IPS DF 6.9 (cell line): ENCODE measurements at regions not wholly inside any gene's neighbourhood (a gene's known extent, or its start where the extent isn't known, plus 50 kb on each side); places are given as distances from the start of the nearest gene placed in this dataset.

Experiments
- DNase-seq: peaks from one replicate; pipeline ENCODE4 v3.0.0-alpha.2; 2013; ENCODE audit warnings: low read depth, low spot score
- H3K27ac ChIP-seq: one replicate; pipeline ENCODE4 v1.5.1; 2013; ENCODE audit warnings: low read length, control low read depth
- H3K27me3 ChIP-seq: 2 replicates; pipeline ENCODE4 v1.6.1; 2013; ENCODE audit warnings: mild to moderate bottlenecking, low read length; ENCODE audit not compliant: control insufficient read depth, insufficient read depth
- H3K36me3 ChIP-seq: 2 replicates; pipeline ENCODE4 v1.6.1; 2013; ENCODE audit warnings: low read length; ENCODE audit not compliant: control insufficient read depth, insufficient read depth
- H3K4me1 ChIP-seq: 2 replicates; pipeline ENCODE4 v1.6.1; 2013; ENCODE audit warnings: low read length; ENCODE audit not compliant: control insufficient read depth, insufficient read depth
- H3K4me3 ChIP-seq: 2 replicates; pipeline ENCODE4 v1.5.1; 2013; ENCODE audit warnings: mild to moderate bottlenecking, low read length
- H3K9me3 ChIP-seq: 2 replicates; pipeline ENCODE4 v1.6.1; 2013; ENCODE audit warnings: low read length, inconsistent platforms; ENCODE audit not compliant: control insufficient read depth, insufficient read depth
- WGBS: extraction: QIAGEN DNeasy Blood & Tissue Kit; methylation state at CpG from one replicate; pipeline ENCODE4 v1.1.7; 2013; ENCODE audit warnings: mixed read lengths, missing lambda C conversion rate; ENCODE audit not compliant: insufficient read length, insufficient coverage; 5-methylcytosine and 5-hydroxymethylcytosine counted together

GRCh38 chr22:34334893-34335292, 414.6 kb upstream of the LARGE1 start:
- Histone ChIP-seq H3K36me3 (no peaks in the 10 kb centered on the region), H3K9me3 (no peaks in the 10 kb centered on the region), H3K4me3 (no peak overlapping the region), H3K27me3 (no peaks in the 10 kb centered on the region), H3K4me1 (no peaks in the 10 kb centered on the region), H3K27ac (no peak overlapping the region)
- WGBS, result no CpG with 5 or more reads among the region's 5 CpGs
- no peak for DNase-seq

GRCh38 chr22:34344702-34345101, 424.4 kb upstream of the LARGE1 start:
- H3K4me1 ChIP-seq, result no peaks in the 10 kb centered on the region
- H3K27ac ChIP-seq, result no peak overlapping the region
- no peaks in the 10 kb centered on the region for H3K9me3 ChIP-seq
- no peak for DNase-seq
- no CpG with 5 or more reads among the region's 1 CpG for WGBS
- H3K4me3 ChIP-seq, result no peak overlapping the region
- H3K36me3 ChIP-seq, result no peaks in the 10 kb centered on the region
- H3K27me3 ChIP-seq, result no peaks in the 10 kb centered on the region

- Histone ChIP-seq H3K9me3 (no peaks in the 10 kb centered on the region), H3K27me3 (no peaks in the 10 kb centered on the region), H3K4me3 (no peak overlapping the region), H3K4me1 (no peaks in the 10 kb centered on the region), H3K27ac (no peak overlapping the region), H3K36me3 (no peaks in the 10 kb centered on the region)
- no CpG with 5 or more reads among the region's 12 CpGs for WGBS
- no peak for DNase-seq
Measured at GRCh38 chr22:34354071-34354817, 434.0 kb upstream of the LARGE1 start.

GRCh38 chr22:34356481-34356880, 436.2 kb upstream of the LARGE1 start:
- no peak for DNase-seq
- Histone ChIP-seq H3K36me3 (no peaks in the 10 kb centered on the region), H3K27me3 (no peaks in the 10 kb centered on the region), H3K4me3 (no peak overlapping the region), H3K4me1 (no peaks in the 10 kb centered on the region), H3K9me3 (no peaks in the 10 kb centered on the region), H3K27ac (no peak overlapping the region)
- no CpG with 5 or more reads among the region's 1 CpG for WGBS

GRCh38 chr22:34370711-34371110, 450.4 kb upstream of the LARGE1 start:
- H3K36me3 ChIP-seq, result no peaks in the 10 kb centered on the region
- no peak for DNase-seq
- H3K4me1 ChIP-seq, result no peaks in the 10 kb centered on the region
- no CpG with 5 or more reads among the region's 2 CpGs for WGBS
- H3K9me3 ChIP-seq, result no peaks in the 10 kb centered on the region
- no peak overlapping the region for H3K4me3 ChIP-seq
- no peak overlapping the region for H3K27ac ChIP-seq
- no peaks in the 10 kb centered on the region for H3K27me3 ChIP-seq

- no peak for DNase-seq
- Histone ChIP-seq H3K36me3 (no peaks in the 10 kb centered on the region), H3K4me1 (no peaks in the 10 kb centered on the region), H3K27ac (no peak overlapping the region), H3K9me3 (no peaks in the 10 kb centered on the region), H3K4me3 (no peak overlapping the region), H3K27me3 (no peaks in the 10 kb centered on the region)
- no CpG with 5 or more reads among the region's 2 CpGs for WGBS
Measured at GRCh38 chr22:34379825-34380224, 459.5 kb upstream of the LARGE1 start.

GRCh38 chr22:34380532-34380931, 460.3 kb upstream of the LARGE1 start:
- Histone ChIP-seq H3K27ac (no peak overlapping the region), H3K36me3 (no peaks in the 10 kb centered on the region), H3K9me3 (no peaks in the 10 kb centered on the region), H3K27me3 (no peaks in the 10 kb centered on the region), H3K4me3 (no peak overlapping the region), H3K4me1 (no peaks in the 10 kb centered on the region)
- no CpG with 5 or more reads among the region's 4 CpGs for WGBS
- DNase-seq, result no peak

GRCh38 chr22:34390400-34390799, 470.1 kb upstream of the LARGE1 start:
- Histone ChIP-seq H3K4me1 (no peaks in the 10 kb centered on the region), H3K36me3 (no peaks in the 10 kb centered on the region), H3K4me3 (no peak overlapping the region), H3K9me3 (no peaks in the 10 kb centered on the region), H3K27me3 (no peaks in the 10 kb centered on the region), H3K27ac (no peak overlapping the region)
- no CpG with 5 or more reads among the region's 3 CpGs for WGBS
- no peak for DNase-seq

GRCh38 chr22:34395370-34395769, 475.1 kb upstream of the LARGE1 start:
- 100% methylated on average over 1 of the region's 4 CpGs for WGBS
- no peak for DNase-seq
- H3K9me3 ChIP-seq, result no peaks in the 10 kb centered on the region
- no peaks in the 10 kb centered on the region for H3K27me3 ChIP-seq
- no peaks in the 10 kb centered on the region for H3K36me3 ChIP-seq
- no peak overlapping the region for H3K27ac ChIP-seq
- H3K4me3 ChIP-seq, result no peak overlapping the region
- H3K4me1 ChIP-seq, result no peaks in the 10 kb centered on the region

- WGBS, result no CpG with 5 or more reads among the region's 2 CpGs
- H3K9me3 ChIP-seq, result no peaks in the 10 kb centered on the region
- no peak for DNase-seq
- H3K27me3 ChIP-seq, result no peaks in the 10 kb centered on the region
- H3K4me1 ChIP-seq, result no peaks in the 10 kb centered on the region
- no peak overlapping the region for H3K4me3 ChIP-seq
- H3K36me3 ChIP-seq, result no peaks in the 10 kb centered on the region
- H3K27ac ChIP-seq, result no peak overlapping the region
Measured at GRCh38 chr22:34403667-34404066, 483.4 kb upstream of the LARGE1 start.

- Histone ChIP-seq H3K36me3 (no peaks in the 10 kb centered on the region), H3K27ac (no peak overlapping the region), H3K4me1 (no peaks in the 10 kb centered on the region), H3K9me3 (no peaks in the 10 kb centered on the region), H3K27me3 (no peaks in the 10 kb centered on the region), H3K4me3 (no peak overlapping the region)
- no peak for DNase-seq
- no CpG with 5 or more reads among the region's 4 CpGs for WGBS
Measured at GRCh38 chr22:34410111-34410510, 489.8 kb upstream of the LARGE1 start.
